Ovary (tissue), 7 donors: ENCODE measurements at regions not wholly inside any gene's neighbourhood (a gene's known extent, or its start where the extent isn't known, plus 50 kb on each side); places are given as distances from the start of the nearest gene placed in this dataset.

ENCODE experiments used
- DNase-seq, 5 donors: peaks; one replicate each; pipeline ENCODE4 v3.0.0-alpha.2; 2019 to 2020
- H3K27ac ChIP-seq, 2 donors: fragments of 200-600 bp; one replicate each; pipeline versions ENCODE4 v1.5.1 to v1.8.0; 2019 to 2022
- H3K27me3 ChIP-seq: fragments of 200-600 bp; one replicate; pipeline ENCODE4 v1.8.0; 2022
- H3K36me3 ChIP-seq: fragments of 200-600 bp; sonication (generic); one replicate; pipeline ENCODE4 v1.5.1; 2019
- H3K4me1 ChIP-seq: one replicate; pipeline ENCODE4 v1.8.1; 2013; ENCODE audit warnings: mild to moderate bottlenecking, moderate library complexity; ENCODE audit not compliant: insufficient read depth
- H3K4me3 ChIP-seq: fragments of 200-600 bp; sonication (generic); one replicate; pipeline ENCODE4 v1.5.1; 2017
- H3K9me3 ChIP-seq, 2 donors: fragments of 200-600 bp in 1 of 2; sonication (generic) in 1 of 2; one replicate each; pipeline versions ENCODE4 v1.5.1 to v1.8.1; 2013 to 2019; ENCODE audit warnings: mild to moderate bottlenecking in 1 of 2, moderate library complexity in 1 of 2
- EP300 ChIP-seq: sonication (generic); formaldehyde crosslinking; IDR thresholded peaks from one replicate; pipeline ENCODE4 v1.6.1; 2017; ENCODE audit warnings: antibody characterized with exemption
- POLR2A ChIP-seq: fragments of 450-650 bp; IDR thresholded peaks from one replicate; pipeline ENCODE4 v1.6.1; 2017; ENCODE audit warnings: antibody characterized with exemption, mild to moderate bottlenecking, moderate library complexity
- WGBS, 3 donors: extraction: QIAGEN DNeasy Blood & Tissue Kit in 1 of 3; methylation state at CpG; one replicate each; pipeline versions ENCODE4 v1.1.5 to v1.1.7; 2013 to 2017; 5-methylcytosine and 5-hydroxymethylcytosine counted together
- intact Hi-C, 4 donors: fragments of 100-400 bp; cut with DNase I; formaldehyde crosslinking; loops; one replicate each; pipeline versions ENCODE4 v1.11.0 to v1.15.1; 2022 to 2023
- TF ChIP-seq, protein P1 (sequence below), 3 donors: fragments of 450-650 bp in 2 of 3; fragments of 200-600 bp in 1 of 3; IDR thresholded peaks; one replicate each; pipeline versions ENCODE4 v1.5.1 to v1.8.0; 2016 to 2022; ENCODE audit warnings: antibody characterized with exemption in 3 of 3, mild to moderate bottlenecking in 1 of 3
- donor health status: DM: no; HTN: no; CAD: no; lungs with moderate emphysema.
- donor health status: DM: no; HTN: no; CAD: no.
- donor health status: Bipolar disorder and iron deficiency.
- donor health status: DM: no; HTN: no; CAD: no.
- donor health status: DM: yes; HTN: yes; CAD: no.

DNA sequence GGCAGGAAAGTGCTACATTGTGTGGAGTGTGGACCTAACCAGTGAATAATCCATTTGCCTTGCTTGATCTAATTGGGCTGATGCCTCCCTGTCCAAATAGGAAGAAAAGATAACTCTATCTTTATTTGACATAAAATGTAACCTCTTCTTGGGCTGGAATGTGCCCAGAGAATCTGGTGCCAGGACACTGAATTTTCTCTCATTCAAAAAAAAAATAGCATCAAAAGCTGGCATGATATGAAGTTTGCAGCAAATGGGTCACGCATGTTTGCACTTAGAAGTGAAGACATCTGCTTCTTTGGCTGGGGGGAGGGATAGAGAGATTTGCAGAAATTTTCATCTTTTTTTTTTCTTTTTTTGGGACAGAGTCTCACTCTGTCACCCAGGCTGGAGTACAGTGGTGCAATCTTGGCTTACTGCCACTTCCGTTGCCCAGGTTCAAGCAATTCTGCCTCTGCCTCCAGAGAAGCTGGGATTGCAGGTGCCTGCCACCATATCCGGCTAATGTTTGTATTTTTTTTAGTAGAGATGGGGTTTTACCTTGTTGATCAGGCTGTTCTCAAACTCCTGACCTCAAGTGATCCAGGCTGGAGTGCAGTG is 478.2 kb upstream of the EEF2KMT start:
- intact Hi-C loops, result no loop called here
- WGBS, 3 donors, result 65 to 72% (median 65%) methylated on average over 3 of the region's 3 CpGs

DNA sequence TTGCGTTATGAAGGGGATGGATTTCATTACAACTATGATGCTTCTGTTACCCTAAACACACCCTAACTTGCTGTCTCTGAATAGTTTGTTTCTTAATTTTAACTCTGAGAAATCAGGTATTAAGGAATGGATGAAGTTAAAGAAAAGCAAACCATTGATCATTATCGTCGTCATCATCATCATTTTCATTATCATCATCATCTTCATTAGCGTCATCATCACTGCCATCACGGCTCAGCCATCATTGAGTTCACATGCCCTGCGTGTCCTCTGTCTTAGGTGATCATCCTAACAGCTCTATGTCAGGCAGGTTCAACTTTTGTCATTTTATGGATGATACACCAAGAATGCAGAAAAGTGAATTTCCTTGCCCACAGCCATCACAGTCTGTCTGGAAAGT is 477.5 kb upstream of the EEF2KMT start:
- Histone ChIP-seq H3K4me1 (no peaks in the 10 kb centered on the region), H3K36me3 (no peaks in the 10 kb centered on the region), H3K27me3 (no peaks in the 10 kb centered on the region), H3K4me3 (no peak overlapping the region), H3K9me3 (no peaks in the 10 kb centered on the region), H3K27ac (no peak overlapping the region)
- TF ChIP-seq, protein P1, sequence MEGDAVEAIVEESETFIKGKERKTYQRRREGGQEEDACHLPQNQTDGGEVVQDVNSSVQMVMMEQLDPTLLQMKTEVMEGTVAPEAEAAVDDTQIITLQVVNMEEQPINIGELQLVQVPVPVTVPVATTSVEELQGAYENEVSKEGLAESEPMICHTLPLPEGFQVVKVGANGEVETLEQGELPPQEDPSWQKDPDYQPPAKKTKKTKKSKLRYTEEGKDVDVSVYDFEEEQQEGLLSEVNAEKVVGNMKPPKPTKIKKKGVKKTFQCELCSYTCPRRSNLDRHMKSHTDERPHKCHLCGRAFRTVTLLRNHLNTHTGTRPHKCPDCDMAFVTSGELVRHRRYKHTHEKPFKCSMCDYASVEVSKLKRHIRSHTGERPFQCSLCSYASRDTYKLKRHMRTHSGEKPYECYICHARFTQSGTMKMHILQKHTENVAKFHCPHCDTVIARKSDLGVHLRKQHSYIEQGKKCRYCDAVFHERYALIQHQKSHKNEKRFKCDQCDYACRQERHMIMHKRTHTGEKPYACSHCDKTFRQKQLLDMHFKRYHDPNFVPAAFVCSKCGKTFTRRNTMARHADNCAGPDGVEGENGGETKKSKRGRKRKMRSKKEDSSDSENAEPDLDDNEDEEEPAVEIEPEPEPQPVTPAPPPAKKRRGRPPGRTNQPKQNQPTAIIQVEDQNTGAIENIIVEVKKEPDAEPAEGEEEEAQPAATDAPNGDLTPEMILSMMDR (IDR thresholded peaks at IDR 0.05), result no peak
- no peak for TF ChIP-seq EP300
- TF ChIP-seq POLR2A, result no peak
- DNase-seq, result no peak
- 85 to 91% (median 88%) methylated on average over 6 of the region's 6 CpGs for WGBS, 3 donors
- intact Hi-C loops, result no loop called here

More for the DNA sequence above, 478.2 kb upstream of the EEF2KMT start:
- no peak overlapping the region for H3K27ac ChIP-seq
- no peaks in the 10 kb centered on the region for H3K4me1 ChIP-seq
- TF ChIP-seq POLR2A (no peak), EP300 (no peak)
- TF ChIP-seq, protein P1 (IDR thresholded peaks at IDR 0.05), result no peak
- H3K36me3 ChIP-seq, result no peaks in the 10 kb centered on the region
- no peak overlapping the region for H3K4me3 ChIP-seq
- H3K27me3 ChIP-seq, result no peaks in the 10 kb centered on the region
- no peaks in the 10 kb centered on the region for H3K9me3 ChIP-seq
- no peak for DNase-seq

DNA sequence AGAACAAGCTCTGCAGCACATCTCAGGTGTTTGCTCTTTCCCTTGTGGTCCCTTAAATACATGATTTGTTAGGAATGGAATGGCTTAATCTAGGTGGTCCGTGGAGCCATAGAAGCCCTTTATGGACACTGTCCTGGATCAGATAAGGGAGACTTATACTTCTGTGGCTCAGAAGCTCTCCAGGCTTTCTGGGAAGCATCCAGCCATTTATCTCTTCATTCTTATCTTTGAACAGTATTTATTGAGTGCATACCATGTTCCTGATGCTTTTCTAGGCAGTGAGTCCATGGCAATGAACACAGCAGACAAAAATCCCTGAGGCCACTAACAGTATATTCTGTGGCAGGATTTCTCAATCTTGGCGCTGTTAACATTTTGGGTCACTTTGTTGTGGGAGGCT is 474.5 kb upstream of the EEF2KMT start:
- no peak for DNase-seq
- intact Hi-C loops, result no loop called here
- 70 to 85% (median 73%) methylated on average over 2 of the region's 2 CpGs for WGBS, 3 donors
- no peaks in the 10 kb centered on the region for H3K4me1 ChIP-seq
- H3K27ac ChIP-seq, result no peak overlapping the region
- no peaks in the 10 kb centered on the region for H3K9me3 ChIP-seq
- TF ChIP-seq POLR2A (no peak), EP300 (no peak)
- TF ChIP-seq, protein P1 (IDR thresholded peaks at IDR 0.05), result no peak
- no peaks in the 10 kb centered on the region for H3K36me3 ChIP-seq
- H3K4me3 ChIP-seq, result no peak overlapping the region
- H3K27me3 ChIP-seq, result no peaks in the 10 kb centered on the region

DNA sequence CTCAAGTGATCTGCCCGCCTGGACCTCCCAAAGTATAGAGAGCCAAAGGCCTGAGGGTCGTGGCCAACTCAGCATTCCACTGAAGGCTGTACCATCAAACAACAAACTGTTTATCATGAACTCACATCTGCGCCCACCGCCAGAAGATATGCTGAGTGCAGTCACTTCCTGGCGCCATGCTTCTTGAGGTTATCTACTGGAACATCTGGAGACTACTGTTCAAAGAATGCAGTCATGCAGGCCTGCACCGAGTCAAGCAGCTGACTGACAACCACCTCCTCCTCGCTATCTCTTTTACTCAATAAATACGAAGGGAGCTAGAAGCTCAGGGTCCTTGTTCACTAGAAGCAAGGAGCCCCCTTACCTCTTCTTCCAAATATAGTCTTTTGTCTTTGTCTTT is 473.9 kb upstream of the EEF2KMT start:
- TF ChIP-seq, protein P1 (IDR thresholded peaks at IDR 0.05), result no peak
- TF ChIP-seq EP300 (no peak), POLR2A (no peak)
- no peak overlapping the region for H3K4me3 ChIP-seq
- intact Hi-C loops, result no loop called here
- H3K4me1 ChIP-seq, result no peaks in the 10 kb centered on the region
- H3K27ac ChIP-seq, result no peak overlapping the region
- WGBS, 3 donors, result 69 to 75% (median 75%) methylated on average over 8 of the region's 8 CpGs
- H3K27me3 ChIP-seq, result no peaks in the 10 kb centered on the region
- no peaks in the 10 kb centered on the region for H3K36me3 ChIP-seq
- H3K9me3 ChIP-seq, result no peaks in the 10 kb centered on the region
- DNase-seq, result no peak
